ENCODE measurements at regions not wholly inside any gene's neighbourhood (a gene's known extent, or its start where the extent isn't known, plus 50 kb on each side); places are given as distances from the start of the nearest gene placed in this dataset.

DNA sequence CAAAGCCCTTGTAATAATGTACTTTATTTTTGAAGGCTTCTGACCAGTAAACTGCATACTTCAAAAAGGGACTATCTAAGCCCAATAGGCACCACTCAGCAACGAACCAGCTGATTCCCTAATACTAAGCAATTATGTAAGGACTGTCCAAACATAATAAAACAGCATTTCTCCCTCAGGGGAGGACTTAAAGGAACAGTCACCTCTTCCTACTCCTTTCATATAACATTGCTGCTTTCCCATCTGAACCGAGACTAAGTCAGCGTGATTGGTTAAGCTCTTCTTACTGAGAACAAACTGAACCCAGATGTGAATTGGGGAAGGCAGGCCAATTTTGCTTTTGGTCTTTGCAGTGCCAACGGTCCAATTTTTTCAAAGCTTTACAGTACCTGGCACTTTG lies 420.0 kb downstream of the METTL15 start:
- POLR2A ChIA-PET (ENCODE audit: unreplicated experiment) = interaction anchor here (0.6 kb wide), 1 partner anchor 9 kb away, joined by 4 read pairs; no protein-coding TSS in a partner anchor
- ATAC-seq (no peak), DNase-seq (no peak)
- Histone ChIP-seq H3K4me3 (ENCODE audit: low read length) (no peak overlapping the region), H3K27ac (ENCODE audit: low read length) (no peak overlapping the region), H3K36me3 (ENCODE audit: low read depth, low read length) (peaks cover 7% of the 10 kb centered on the region; the same call in 1 of the 2 replicates), H3K4me2 (ENCODE audit: low read length) (no peak overlapping the region), H3K9ac (ENCODE audit: low read length) (no peak overlapping the region), H4K20me1 (ENCODE audit: low read length) (no peaks in the 10 kb centered on the region), H3K79me2 (ENCODE audit: low read length) (no peaks in the 10 kb centered on the region), H3K9me2 (replicated peaks; ENCODE audit: low read length) (no peaks in the 10 kb centered on the region), H3K4me1 (ENCODE audit: insufficient read depth, low read length) (peaks cover 7% of the 10 kb centered on the region), H3K27me3 (ENCODE audit: low read length) (no peaks in the 10 kb centered on the region), H2AFZ (ENCODE audit: low read length) (no peak overlapping the region), H3F3A (ENCODE audit: low read length, unreplicated experiment) (no peaks in the 10 kb centered on the region), H3K9me3 (ENCODE audit: low read length) (peaks cover 9% of the 10 kb centered on the region)
- intact Hi-C loops (cut with micrococcal nuclease) = loop anchor here (5.0 kb wide), 2 partner anchors 421 to 811 kb away; partner anchors contain the start of genes KIF18A and METTL15
- CTCF ChIA-PET = no interaction called here
- TF ChIP-seq EZH2phosphoT487 (IDR thresholded peaks at IDR 0.05; ENCODE audit: borderline replicate concordance, low read length) = no peak
- TF ChIP-seq, protein P1, sequence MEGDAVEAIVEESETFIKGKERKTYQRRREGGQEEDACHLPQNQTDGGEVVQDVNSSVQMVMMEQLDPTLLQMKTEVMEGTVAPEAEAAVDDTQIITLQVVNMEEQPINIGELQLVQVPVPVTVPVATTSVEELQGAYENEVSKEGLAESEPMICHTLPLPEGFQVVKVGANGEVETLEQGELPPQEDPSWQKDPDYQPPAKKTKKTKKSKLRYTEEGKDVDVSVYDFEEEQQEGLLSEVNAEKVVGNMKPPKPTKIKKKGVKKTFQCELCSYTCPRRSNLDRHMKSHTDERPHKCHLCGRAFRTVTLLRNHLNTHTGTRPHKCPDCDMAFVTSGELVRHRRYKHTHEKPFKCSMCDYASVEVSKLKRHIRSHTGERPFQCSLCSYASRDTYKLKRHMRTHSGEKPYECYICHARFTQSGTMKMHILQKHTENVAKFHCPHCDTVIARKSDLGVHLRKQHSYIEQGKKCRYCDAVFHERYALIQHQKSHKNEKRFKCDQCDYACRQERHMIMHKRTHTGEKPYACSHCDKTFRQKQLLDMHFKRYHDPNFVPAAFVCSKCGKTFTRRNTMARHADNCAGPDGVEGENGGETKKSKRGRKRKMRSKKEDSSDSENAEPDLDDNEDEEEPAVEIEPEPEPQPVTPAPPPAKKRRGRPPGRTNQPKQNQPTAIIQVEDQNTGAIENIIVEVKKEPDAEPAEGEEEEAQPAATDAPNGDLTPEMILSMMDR (conservative IDR thresholded peaks at IDR 0.05; ENCODE audit: low read depth, low read length) = no peak
- no peak for TF ChIP-seq EZH2 (IDR thresholded peaks at IDR 0.05; ENCODE audit: low read length, unreplicated experiment)
- BruUV-seq (replicated peaks) = no TSS peak

DNA sequence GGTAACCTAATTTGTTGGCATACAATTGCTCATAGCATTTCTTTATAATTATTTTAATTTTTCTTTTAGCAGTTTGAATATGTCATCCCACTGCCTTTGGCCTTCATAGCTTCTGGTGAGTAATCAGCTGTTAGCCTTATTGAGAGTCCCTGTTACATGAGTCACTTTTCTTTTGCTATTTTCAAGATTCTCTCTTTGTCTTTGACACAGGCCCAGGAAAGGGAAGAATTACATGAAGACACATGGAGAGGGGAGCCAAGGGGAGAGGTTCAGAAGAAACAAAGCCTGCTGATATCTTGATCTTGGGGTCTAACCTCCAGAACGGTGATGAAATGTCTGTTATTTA lies 418.2 kb downstream of the METTL15 start:
- POLR2A ChIA-PET (ENCODE audit: unreplicated experiment) = interaction anchor here (0.7 kb wide), 1 partner anchor 826 kb away, joined by 4 read pairs; the partner anchor contains the start of gene BDNF
- Histone ChIP-seq H3K79me2 (ENCODE audit: low read length) (no peaks in the 10 kb centered on the region), H3K9ac (ENCODE audit: low read length) (no peak overlapping the region), H3K4me1 (ENCODE audit: insufficient read depth, low read length) (peaks cover 7% of the 10 kb centered on the region), H3K4me2 (ENCODE audit: low read length) (no peak overlapping the region), H3F3A (ENCODE audit: low read length, unreplicated experiment) (no peaks in the 10 kb centered on the region), H2AFZ (ENCODE audit: low read length) (no peak overlapping the region), H4K20me1 (ENCODE audit: low read length) (no peaks in the 10 kb centered on the region), H3K36me3 (ENCODE audit: low read depth, low read length) (peaks cover 7% of the 10 kb centered on the region; the same call in 1 of the 2 replicates), H3K27me3 (ENCODE audit: low read length) (no peaks in the 10 kb centered on the region), H3K9me3 (ENCODE audit: low read length) (peaks cover 9% of the 10 kb centered on the region), H3K27ac (ENCODE audit: low read length) (no peak overlapping the region), H3K9me2 (replicated peaks; ENCODE audit: low read length) (no peaks in the 10 kb centered on the region), H3K4me3 (ENCODE audit: low read length) (no peak overlapping the region)
- TF ChIP-seq, protein P1 (conservative IDR thresholded peaks at IDR 0.05; ENCODE audit: low read depth, low read length) = no peak
- TF ChIP-seq EZH2 (IDR thresholded peaks at IDR 0.05; ENCODE audit: low read length, unreplicated experiment) (no peak), EZH2phosphoT487 (IDR thresholded peaks at IDR 0.05; ENCODE audit: borderline replicate concordance, low read length) (no peak)
- CTCF ChIA-PET = no interaction called here
- no peak for DNase-seq
- no peak for ATAC-seq
- intact Hi-C loops (cut with micrococcal nuclease) = loop anchor here (5.0 kb wide), 2 partner anchors 419 to 809 kb away; partner anchors contain the start of genes KIF18A and METTL15
- no TSS peak for BruUV-seq (replicated peaks)

DNA sequence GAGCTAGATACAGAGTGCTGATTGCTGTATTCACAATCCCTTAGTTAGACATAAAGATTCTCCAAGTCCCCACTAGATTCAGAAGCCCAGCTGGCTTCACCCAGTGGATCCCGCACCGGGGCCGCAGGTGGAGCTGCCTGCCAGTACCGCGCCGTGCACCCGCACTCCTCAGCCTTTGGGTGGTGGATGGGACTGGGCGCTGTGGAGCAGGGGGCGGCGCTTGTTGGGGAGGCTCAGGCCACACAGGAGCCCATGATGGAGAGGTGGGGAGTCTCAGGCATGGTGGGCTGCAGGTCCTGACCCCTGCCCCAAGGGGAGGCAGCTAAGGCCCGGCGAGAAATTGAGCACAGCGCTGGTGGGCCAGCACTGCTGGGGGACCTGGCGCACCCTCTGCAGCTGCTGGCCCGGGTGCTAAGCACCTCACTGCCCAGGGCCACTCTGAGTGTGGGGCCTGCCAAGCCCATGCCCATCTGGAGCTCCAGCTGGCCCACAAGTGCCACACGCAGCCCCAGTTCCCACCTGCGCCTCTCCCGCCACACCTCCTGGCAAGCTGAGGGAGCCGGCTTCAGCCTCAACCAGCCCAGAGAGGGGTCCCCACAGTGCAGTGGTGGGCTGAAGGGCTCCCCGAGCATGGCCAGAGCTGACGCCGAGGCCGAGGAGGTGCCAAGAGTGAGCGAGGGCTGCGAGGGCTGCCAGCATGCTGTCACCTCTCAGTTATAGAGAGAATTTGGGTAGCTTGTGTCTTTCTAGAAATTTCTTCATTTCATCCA lies 417.6 kb downstream of the METTL15 start:
- CTCF ChIA-PET = no interaction called here
- BruUV-seq (replicated peaks) = no TSS peak
- TF ChIP-seq, protein P1 (conservative IDR thresholded peaks at IDR 0.05; ENCODE audit: low read depth, low read length) = no peak
- TF ChIP-seq EZH2phosphoT487 (IDR thresholded peaks at IDR 0.05; ENCODE audit: borderline replicate concordance, low read length) (no peak), EZH2 (IDR thresholded peaks at IDR 0.05; ENCODE audit: low read length, unreplicated experiment) (no peak)

More for the DNA sequence above, 417.6 kb downstream of the METTL15 start:
- H3K4me2 ChIP-seq (ENCODE audit: low read length) = no peak overlapping the region
- peaks cover 7% of the 10 kb centered on the region; the same call in 1 of the 2 replicates for H3K36me3 ChIP-seq (ENCODE audit: low read depth, low read length)
- ATAC-seq (no peak), DNase-seq (no peak)
- H3F3A ChIP-seq (ENCODE audit: low read length, unreplicated experiment) = no peaks in the 10 kb centered on the region
- H3K27me3 ChIP-seq (ENCODE audit: low read length) = no peaks in the 10 kb centered on the region
- no peak overlapping the region for H3K9ac ChIP-seq (ENCODE audit: low read length)
- intact Hi-C loops (cut with micrococcal nuclease) = loop anchor here (5.0 kb wide), 2 partner anchors 419 to 809 kb away; partner anchors contain the start of genes KIF18A and METTL15
- no peak overlapping the region for H3K4me3 ChIP-seq (ENCODE audit: low read length)
- H3K4me1 ChIP-seq (ENCODE audit: insufficient read depth, low read length) = peaks cover 7% of the 10 kb centered on the region
- H3K27ac ChIP-seq (ENCODE audit: low read length) = no peak overlapping the region
- H3K79me2 ChIP-seq (ENCODE audit: low read length) = no peaks in the 10 kb centered on the region
- H3K9me2 ChIP-seq (replicated peaks; ENCODE audit: low read length) = no peaks in the 10 kb centered on the region
- H4K20me1 ChIP-seq (ENCODE audit: low read length) = no peaks in the 10 kb centered on the region
- POLR2A ChIA-PET (ENCODE audit: unreplicated experiment) = interaction anchor here (0.7 kb wide), 1 partner anchor 826 kb away, joined by 4 read pairs; the partner anchor contains the start of gene BDNF
- H3K9me3 ChIP-seq (ENCODE audit: low read length) = peaks cover 9% of the 10 kb centered on the region
- H2AFZ ChIP-seq (ENCODE audit: low read length) = no peak overlapping the region
